Nephron (organoid): ENCODE measurements at regions not wholly inside any gene's neighbourhood (a gene's known extent, or its start where the extent isn't known, plus 50 kb on each side); places are given as distances from the start of the nearest gene placed in this dataset.

ENCODE experiments used
- H3K27ac Mint-ChIP-seq, 3 experiments: 2 replicates each; pipeline ENCODE4 v1.8.0; 2020; ENCODE audit warnings: mixed read lengths in 3 of 3, mild to moderate bottlenecking in 2 of 3, moderate library complexity in 1 of 3
- H3K27me3 Mint-ChIP-seq: 2 replicates; pipeline ENCODE4 v1.8.0; 2021; ENCODE audit warnings: low read depth, mild to moderate bottlenecking, moderate library complexity, mixed read lengths
- H3K36me3 Mint-ChIP-seq: 2 replicates; pipeline ENCODE4 v1.8.0; 2020; ENCODE audit warnings: low read depth, mixed read lengths
- H3K4me1 Mint-ChIP-seq: 2 replicates; pipeline ENCODE4 v1.8.0; 2020; ENCODE audit warnings: mixed read lengths
- H3K4me3 Mint-ChIP-seq, 3 experiments: 2 replicates each; pipeline ENCODE4 v1.8.0; 2020; ENCODE audit warnings: mild to moderate bottlenecking in 3 of 3, mixed read lengths in 3 of 3, moderate library complexity in 2 of 3
- H3K9me3 Mint-ChIP-seq: 2 replicates; pipeline ENCODE4 v1.8.0; 2020; ENCODE audit warnings: mixed read lengths
- TF ChIP-seq, protein P1 (sequence below), 3 experiments: fragments of 200-600 bp; sonication (generic); IDR thresholded peaks; one replicate each; pipeline ENCODE4 v1.5.0; 2021; ENCODE audit warnings: antibody characterized with exemption in 3 of 3; ENCODE audit not compliant: unreplicated experiment in 3 of 3

DNA sequence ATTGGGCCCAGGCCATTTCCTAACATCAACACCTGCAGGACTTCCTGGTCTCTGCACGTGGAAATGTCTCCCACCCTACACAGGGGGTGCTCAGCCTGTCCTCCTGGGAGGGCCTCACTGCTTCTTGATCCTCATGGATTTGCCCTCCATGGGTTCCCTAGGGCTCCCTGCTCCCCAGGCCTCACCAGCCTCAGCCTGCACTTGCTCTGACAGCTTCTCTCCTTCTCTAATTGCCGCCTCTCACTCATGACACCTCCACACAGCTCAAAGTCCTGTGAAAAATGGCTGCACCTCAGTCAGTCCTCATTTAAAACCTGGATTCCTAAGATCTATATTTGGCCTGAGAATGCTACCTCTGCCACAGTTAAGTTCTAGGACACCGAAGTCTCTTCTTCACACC is 130.6 kb downstream of the PXDC1 start:
- H3K36me3 Mint-ChIP-seq: peaks cover 3% of the 10 kb centered on the region
- peaks cover 5% of the 10 kb centered on the region for H3K4me1 Mint-ChIP-seq
- H3K9me3 Mint-ChIP-seq: no peaks in the 10 kb centered on the region
- H3K27me3 Mint-ChIP-seq: peaks cover 16% of the 10 kb centered on the region
- no peak overlapping the region for H3K27ac Mint-ChIP-seq
- H3K4me3 Mint-ChIP-seq: no peak overlapping the region
- TF ChIP-seq, protein P1, sequence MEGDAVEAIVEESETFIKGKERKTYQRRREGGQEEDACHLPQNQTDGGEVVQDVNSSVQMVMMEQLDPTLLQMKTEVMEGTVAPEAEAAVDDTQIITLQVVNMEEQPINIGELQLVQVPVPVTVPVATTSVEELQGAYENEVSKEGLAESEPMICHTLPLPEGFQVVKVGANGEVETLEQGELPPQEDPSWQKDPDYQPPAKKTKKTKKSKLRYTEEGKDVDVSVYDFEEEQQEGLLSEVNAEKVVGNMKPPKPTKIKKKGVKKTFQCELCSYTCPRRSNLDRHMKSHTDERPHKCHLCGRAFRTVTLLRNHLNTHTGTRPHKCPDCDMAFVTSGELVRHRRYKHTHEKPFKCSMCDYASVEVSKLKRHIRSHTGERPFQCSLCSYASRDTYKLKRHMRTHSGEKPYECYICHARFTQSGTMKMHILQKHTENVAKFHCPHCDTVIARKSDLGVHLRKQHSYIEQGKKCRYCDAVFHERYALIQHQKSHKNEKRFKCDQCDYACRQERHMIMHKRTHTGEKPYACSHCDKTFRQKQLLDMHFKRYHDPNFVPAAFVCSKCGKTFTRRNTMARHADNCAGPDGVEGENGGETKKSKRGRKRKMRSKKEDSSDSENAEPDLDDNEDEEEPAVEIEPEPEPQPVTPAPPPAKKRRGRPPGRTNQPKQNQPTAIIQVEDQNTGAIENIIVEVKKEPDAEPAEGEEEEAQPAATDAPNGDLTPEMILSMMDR (IDR thresholded peaks at IDR 0.05; ENCODE audit: unreplicated experiment in 3 of 3): no peak

DNA sequence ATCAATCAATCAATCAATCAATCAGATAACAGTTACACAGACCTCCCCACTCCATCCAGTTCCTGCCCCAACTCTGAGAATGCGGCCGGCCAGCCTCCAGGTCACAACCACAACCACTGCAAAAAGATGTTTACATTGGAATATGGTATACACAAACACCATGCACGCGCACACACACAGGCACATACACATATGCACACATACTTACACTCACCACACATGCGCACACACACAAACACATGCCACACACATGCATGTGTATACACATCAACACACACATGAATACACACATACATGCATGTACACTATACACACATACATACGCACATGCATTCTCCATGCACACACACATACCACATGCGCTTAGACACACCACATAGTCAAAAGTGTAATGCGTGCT is 131.1 kb downstream of the PXDC1 start:
- Mint-ChIP-seq H3K4me3 (no peak overlapping the region), H3K4me1 (peaks cover 5% of the 10 kb centered on the region), H3K9me3 (no peaks in the 10 kb centered on the region), H3K27ac (no peak overlapping the region), H3K27me3 (peaks cover 16% of the 10 kb centered on the region), H3K36me3 (peaks cover 3% of the 10 kb centered on the region)
- TF ChIP-seq, protein P1 (IDR thresholded peaks at IDR 0.05; ENCODE audit: unreplicated experiment in 3 of 3): no peak

DNA sequence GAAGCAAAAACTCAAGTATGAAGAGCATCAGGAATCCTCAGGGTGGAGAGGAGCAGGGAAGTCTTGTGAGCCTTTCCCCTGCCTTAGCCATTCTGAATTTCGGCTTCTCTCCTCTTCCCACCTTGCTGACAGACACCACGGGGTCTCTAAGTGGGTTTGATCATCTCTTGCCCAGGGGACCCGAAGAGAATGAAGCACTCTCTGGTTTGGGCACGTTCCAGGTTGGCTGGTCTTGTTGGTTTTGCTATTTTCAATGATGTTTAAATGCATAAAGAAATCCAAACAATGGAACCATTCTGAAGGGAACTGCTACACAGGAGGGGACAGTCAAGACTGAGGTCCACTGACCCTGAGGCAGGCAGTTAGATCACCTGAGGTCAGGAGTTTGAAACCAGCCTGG is 131.7 kb downstream of the PXDC1 start:
- H3K27me3 Mint-ChIP-seq: peaks cover 16% of the 10 kb centered on the region
- TF ChIP-seq, protein P1 (IDR thresholded peaks at IDR 0.05; ENCODE audit: unreplicated experiment in 3 of 3): no peak
- peaks cover 5% of the 10 kb centered on the region for H3K4me1 Mint-ChIP-seq
- no peak overlapping the region for H3K4me3 Mint-ChIP-seq
- H3K27ac Mint-ChIP-seq: no peak overlapping the region
- no peaks in the 10 kb centered on the region for H3K9me3 Mint-ChIP-seq
- peaks cover 3% of the 10 kb centered on the region for H3K36me3 Mint-ChIP-seq

DNA sequence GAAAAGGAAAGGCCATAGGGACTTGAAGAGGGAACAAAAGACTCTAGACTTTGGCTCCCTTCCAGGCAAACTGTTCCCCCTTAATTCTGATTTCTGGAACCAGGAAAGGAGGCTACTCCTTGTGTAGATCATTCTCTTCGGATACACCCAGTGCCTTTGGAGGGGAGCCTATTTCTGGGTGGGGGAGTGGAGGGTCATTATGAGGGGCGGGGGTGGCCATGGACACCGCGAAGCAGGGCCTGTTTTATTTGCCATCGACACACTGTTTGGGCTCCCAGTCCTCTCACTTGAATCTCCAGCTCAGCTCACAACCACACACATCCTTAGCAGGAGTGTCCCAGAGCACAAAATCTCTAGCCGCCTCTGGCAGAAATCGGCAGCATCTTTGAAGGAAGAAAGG is 132.3 kb downstream of the PXDC1 start:
- Mint-ChIP-seq H3K4me3 (no peak overlapping the region), H3K27ac (no peak overlapping the region), H3K36me3 (peaks cover 3% of the 10 kb centered on the region), H3K4me1 (peaks cover 4% of the 10 kb centered on the region), H3K9me3 (no peaks in the 10 kb centered on the region), H3K27me3 (peaks cover 16% of the 10 kb centered on the region)
- TF ChIP-seq, protein P1 (IDR thresholded peaks at IDR 0.05; ENCODE audit: unreplicated experiment in 3 of 3): no peak

DNA sequence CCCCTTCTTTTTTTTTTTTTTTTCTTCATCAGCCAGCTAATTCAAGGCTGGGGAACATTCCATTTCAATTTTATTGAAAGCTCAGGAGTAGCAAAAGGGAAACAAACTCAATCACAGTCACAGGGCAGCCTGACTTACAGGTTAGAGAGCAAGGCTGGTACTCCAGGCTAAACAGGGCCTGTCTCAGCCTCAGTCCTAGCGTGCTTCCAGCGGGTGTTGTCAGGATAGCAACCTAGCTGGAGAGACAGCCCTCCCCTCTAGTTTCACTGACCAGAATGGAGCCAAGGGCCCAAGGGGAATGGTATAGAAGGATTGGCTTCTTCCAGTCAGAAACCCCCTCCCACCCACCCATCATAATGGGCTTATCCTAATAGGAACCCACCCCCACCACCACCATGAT is 132.9 kb downstream of the PXDC1 start:
- peaks cover 16% of the 10 kb centered on the region for H3K27me3 Mint-ChIP-seq
- H3K36me3 Mint-ChIP-seq: peaks cover 3% of the 10 kb centered on the region
- TF ChIP-seq, protein P1 (IDR thresholded peaks at IDR 0.05; ENCODE audit: unreplicated experiment in 3 of 3): no peak
- no peaks in the 10 kb centered on the region for H3K9me3 Mint-ChIP-seq
- no peak overlapping the region for H3K27ac Mint-ChIP-seq
- H3K4me3 Mint-ChIP-seq: no peak overlapping the region
- H3K4me1 Mint-ChIP-seq: no peaks in the 10 kb centered on the region

DNA sequence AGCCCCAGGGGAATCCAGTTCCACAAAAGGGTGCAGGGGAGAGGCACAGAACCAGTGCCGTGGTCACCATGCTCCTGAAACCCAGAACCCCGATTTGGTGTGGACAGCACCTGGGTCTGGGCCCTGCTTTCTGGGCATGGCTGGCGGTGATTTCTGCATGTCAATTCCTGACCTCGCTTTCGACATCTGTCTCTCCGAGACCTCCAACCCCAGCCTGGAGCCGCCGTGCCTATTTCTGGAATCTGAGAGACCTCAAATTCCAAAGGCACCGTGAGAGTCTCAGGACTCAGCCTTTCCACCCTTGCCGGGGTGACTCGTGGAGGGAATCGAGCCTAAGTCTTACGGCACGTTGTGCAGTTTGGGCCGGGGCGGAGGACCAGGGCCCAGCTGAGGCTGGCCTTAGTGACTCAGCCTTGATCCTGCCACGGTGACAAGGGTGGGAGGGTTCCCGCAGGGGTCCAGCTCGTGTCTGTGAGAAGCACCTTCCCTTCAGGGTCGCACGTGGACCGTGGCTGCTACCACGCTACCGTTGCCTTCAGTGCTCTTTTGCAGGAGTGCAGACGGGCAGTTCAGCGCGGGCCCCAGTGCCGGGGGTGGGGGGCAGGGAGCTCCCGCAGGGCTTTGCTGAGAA is 133.7 kb downstream of the PXDC1 start:
- TF ChIP-seq, protein P1 (IDR thresholded peaks at IDR 0.05; ENCODE audit: unreplicated experiment in 3 of 3): no peak
- Mint-ChIP-seq H3K27me3 (peaks cover 16% of the 10 kb centered on the region), H3K4me1 (peaks cover 3% of the 10 kb centered on the region), H3K4me3 (no peak overlapping the region), H3K27ac (no peak overlapping the region), H3K9me3 (no peaks in the 10 kb centered on the region), H3K36me3 (peaks cover 3% of the 10 kb centered on the region)
